Right atrium auricular region (tissue), 2 donors: ENCODE measurements at regions not wholly inside any gene's neighbourhood (a gene's known extent, or its start where the extent isn't known, plus 50 kb on each side); places are given as distances from the start of the nearest gene placed in this dataset.
"Not testable (repeated sequence)": the region's sequence is repeated elsewhere in the genome, so short reads cannot be mapped to it uniquely, and the experiment has no call there.

Experiments
- DNase-seq: peaks from one replicate; pipeline ENCODE4 v3.0.0-alpha.2; 2019; ENCODE audit warnings: low spot score
- H3K27ac ChIP-seq, 2 donors: fragments of 200-600 bp; sonication (generic); 1 replicate in 1 of 2; 2 replicates in 1 of 2; pipeline ENCODE4 v1.5.1; 2016 to 2019
- H3K27me3 ChIP-seq, 2 donors: fragments of 200-600 bp; sonication (generic); one replicate each; pipeline versions ENCODE4 v1.5.1 to v1.6.0; 2017 to 2019
- H3K36me3 ChIP-seq: fragments of 200-600 bp; sonication (generic); one replicate; pipeline ENCODE4 v1.5.1; 2016
- H3K4me1 ChIP-seq, 2 donors: fragments of 200-600 bp; sonication (generic); one replicate each; pipeline versions ENCODE4 v1.5.1 to v1.6.0; 2017 to 2019
- H3K4me3 ChIP-seq, 2 donors: fragments of 200-600 bp; sonication (generic); 1 replicate in 1 of 2; 2 replicates in 1 of 2; pipeline ENCODE4 v1.5.1; 2017 to 2019; ENCODE audit warnings: mild to moderate bottlenecking in 1 of 2, moderate library complexity in 1 of 2
- H3K9me3 ChIP-seq, 2 donors: fragments of 200-600 bp; sonication (generic); one replicate each; pipeline ENCODE4 v1.5.1; 2019
- TF ChIP-seq, protein P1 (sequence below), 2 donors: fragments of 200-600 bp; sonication (generic); IDR thresholded peaks; one replicate each; pipeline ENCODE4 v1.5.1; 2019; ENCODE audit warnings: antibody characterized with exemption in 2 of 2

DNA sequence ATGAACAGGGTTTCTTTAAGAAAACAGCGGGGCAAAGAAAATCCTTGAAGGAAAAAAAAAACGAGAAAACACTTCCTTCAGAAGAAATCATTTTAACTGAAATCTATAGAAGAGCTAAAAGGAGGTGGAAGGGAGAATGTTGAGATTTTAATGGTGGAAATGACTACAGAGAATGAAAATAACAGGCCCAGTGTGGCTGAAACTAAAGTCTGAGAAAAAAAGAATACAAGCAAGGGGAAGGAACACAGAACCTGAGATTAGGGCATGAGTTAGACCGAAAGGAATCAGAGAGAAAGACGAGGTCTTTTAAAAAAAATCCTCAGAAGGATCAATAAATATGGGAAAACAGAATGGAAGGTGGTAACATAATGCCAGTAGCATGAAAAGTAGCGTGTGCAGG is 1230.0 kb upstream of the TENM3 start:
- no peak overlapping the region for H3K4me3 ChIP-seq
- TF ChIP-seq, protein P1, sequence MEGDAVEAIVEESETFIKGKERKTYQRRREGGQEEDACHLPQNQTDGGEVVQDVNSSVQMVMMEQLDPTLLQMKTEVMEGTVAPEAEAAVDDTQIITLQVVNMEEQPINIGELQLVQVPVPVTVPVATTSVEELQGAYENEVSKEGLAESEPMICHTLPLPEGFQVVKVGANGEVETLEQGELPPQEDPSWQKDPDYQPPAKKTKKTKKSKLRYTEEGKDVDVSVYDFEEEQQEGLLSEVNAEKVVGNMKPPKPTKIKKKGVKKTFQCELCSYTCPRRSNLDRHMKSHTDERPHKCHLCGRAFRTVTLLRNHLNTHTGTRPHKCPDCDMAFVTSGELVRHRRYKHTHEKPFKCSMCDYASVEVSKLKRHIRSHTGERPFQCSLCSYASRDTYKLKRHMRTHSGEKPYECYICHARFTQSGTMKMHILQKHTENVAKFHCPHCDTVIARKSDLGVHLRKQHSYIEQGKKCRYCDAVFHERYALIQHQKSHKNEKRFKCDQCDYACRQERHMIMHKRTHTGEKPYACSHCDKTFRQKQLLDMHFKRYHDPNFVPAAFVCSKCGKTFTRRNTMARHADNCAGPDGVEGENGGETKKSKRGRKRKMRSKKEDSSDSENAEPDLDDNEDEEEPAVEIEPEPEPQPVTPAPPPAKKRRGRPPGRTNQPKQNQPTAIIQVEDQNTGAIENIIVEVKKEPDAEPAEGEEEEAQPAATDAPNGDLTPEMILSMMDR (IDR thresholded peaks at IDR 0.05): no peak
- peaks cover 0 to 15% of the 10 kb centered on the region in 2 donors for H3K9me3 ChIP-seq
- H3K36me3 ChIP-seq: no peaks in the 10 kb centered on the region
- no peak overlapping the region for H3K27ac ChIP-seq
- no peaks in the 10 kb centered on the region for H3K4me1 ChIP-seq
- no peaks in the 10 kb centered on the region for H3K27me3 ChIP-seq
- DNase-seq: no peak

DNA sequence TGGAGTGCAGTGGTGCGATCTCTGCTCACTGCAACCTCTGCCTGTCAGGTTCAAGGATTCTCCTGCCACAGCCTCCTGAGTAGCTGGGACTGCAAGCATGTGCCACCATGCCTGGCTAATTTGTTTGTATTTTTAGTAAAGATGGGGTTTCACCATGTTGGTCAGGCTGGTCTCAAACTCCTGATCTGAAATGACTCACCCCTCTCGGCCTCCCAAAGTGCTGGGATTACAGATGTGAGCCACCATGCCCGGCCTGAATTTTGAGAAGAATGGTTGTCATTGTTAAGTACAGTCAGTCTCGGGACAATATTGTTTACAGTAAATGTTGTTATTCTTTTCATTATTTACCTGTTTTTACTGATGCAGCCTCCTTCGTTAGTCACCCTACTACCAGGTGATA is 1226.2 kb upstream of the TENM3 start:
- Histone ChIP-seq H3K4me3 (no peak overlapping the region), H3K9me3 (peaks cover 0 to 15% of the 10 kb centered on the region in 2 donors), H3K27ac (no peak overlapping the region), H3K36me3 (no peaks in the 10 kb centered on the region), H3K4me1 (no peaks in the 10 kb centered on the region), H3K27me3 (no peaks in the 10 kb centered on the region)
- no peak for DNase-seq
- TF ChIP-seq, protein P1 (IDR thresholded peaks at IDR 0.05): no peak

DNA sequence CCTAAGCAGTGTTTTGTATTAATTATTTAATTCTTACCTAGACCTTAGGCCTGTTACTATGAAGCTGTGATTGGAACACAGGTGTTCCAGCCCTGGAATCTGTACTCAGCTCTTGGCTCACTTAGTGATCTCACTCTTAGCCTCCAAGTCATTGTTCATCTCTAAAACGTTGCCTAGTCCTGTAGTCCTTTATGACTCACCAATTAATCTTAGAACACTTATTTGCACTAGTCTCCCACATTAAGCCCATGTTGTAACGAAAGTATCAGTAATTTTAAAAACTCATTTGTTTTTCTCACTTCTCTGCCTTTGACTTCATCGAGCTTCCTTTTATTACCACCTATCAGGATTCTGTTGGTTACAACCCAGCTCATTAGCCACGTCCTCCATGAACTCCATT is 1224.7 kb upstream of the TENM3 start:
- Histone ChIP-seq H3K27ac (no peak overlapping the region), H3K4me1 (no peaks in the 10 kb centered on the region), H3K27me3 (no peaks in the 10 kb centered on the region), H3K4me3 (no peak overlapping the region), H3K36me3 (no peaks in the 10 kb centered on the region), H3K9me3 (peaks cover 0 to 13% of the 10 kb centered on the region in 2 donors)
- TF ChIP-seq, protein P1 (IDR thresholded peaks at IDR 0.05): no peak
- no peak for DNase-seq

DNA sequence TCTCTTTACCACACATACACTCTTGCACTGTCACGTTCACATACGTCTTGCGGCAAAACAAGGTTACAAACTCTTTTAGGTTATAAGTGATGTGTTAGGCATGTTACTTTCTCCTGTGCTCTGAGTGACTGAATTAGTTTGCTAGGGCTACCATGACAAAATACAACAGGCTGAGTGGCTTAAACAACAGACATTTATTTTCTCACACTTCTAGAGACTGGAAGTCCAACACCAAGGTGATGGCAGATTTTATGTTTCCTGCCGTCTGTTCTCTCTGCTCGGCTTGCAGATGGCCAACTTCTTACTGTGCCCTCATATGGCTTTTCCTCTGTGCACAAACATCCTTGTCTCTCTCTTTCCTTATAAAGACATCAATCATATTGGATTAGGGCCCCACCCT is 1224.3 kb upstream of the TENM3 start:
- no peaks in the 10 kb centered on the region for H3K36me3 ChIP-seq
- TF ChIP-seq, protein P1 (IDR thresholded peaks at IDR 0.05): no peak
- H3K27me3 ChIP-seq: no peaks in the 10 kb centered on the region
- peaks cover 0 to 9% of the 10 kb centered on the region in 2 donors for H3K9me3 ChIP-seq
- H3K27ac ChIP-seq: no peak overlapping the region
- no peak overlapping the region for H3K4me3 ChIP-seq
- no peak for DNase-seq
- H3K4me1 ChIP-seq: no peaks in the 10 kb centered on the region

DNA sequence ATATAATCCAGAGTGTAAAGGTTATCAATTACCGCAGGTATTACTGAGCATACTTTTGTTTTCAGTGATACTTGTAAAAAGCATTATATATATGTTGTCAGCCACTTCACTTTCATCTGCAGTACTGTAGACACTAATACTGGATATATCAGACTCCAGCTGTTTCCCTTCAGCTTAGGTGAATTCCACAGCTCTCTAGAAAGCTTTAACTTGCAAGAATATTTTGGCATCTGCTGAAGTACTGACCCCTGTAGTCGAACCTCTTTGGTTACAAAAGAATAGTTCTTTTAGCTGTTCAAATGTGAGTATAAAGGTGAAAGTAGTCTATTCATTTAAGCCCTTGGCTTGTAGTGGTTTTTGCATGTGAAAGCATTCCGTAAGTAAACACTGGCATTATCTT is 1222.7 kb upstream of the TENM3 start:
- no peak overlapping the region for H3K27ac ChIP-seq
- H3K9me3 ChIP-seq: no peaks in the 10 kb centered on the region
- TF ChIP-seq, protein P1 (IDR thresholded peaks at IDR 0.05): no peak
- no peaks in the 10 kb centered on the region for H3K36me3 ChIP-seq
- H3K27me3 ChIP-seq: no peaks in the 10 kb centered on the region
- H3K4me3 ChIP-seq: no peak overlapping the region
- H3K4me1 ChIP-seq: no peaks in the 10 kb centered on the region
- no peak for DNase-seq

DNA sequence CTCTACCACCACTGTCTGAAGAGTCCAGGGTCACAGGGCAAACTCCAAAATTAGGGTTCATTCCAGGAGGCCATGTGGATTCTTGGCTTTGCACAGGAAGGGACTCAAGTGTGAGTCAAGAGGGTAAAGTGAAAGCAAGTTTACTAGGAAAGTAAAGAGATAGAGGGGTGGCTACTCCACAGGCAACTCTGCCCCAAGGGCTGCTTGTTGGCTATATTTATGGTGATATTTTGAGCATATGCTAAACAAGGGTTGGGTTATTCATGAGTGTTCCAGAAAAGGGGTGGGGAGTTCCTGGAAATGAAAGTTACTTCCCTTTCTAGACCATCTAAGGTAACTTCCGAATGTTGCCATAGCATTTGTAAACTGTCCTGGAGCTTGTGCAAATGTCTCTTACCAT is 1222.0 kb upstream of the TENM3 start:
- Histone ChIP-seq H3K27ac (no peak overlapping the region), H3K36me3 (no peaks in the 10 kb centered on the region), H3K27me3 (no peaks in the 10 kb centered on the region), H3K9me3 (no peaks in the 10 kb centered on the region), H3K4me1 (no peaks in the 10 kb centered on the region), H3K4me3 (no peak overlapping the region)
- no peak for DNase-seq
- TF ChIP-seq, protein P1 (IDR thresholded peaks at IDR 0.05): no peak

DNA sequence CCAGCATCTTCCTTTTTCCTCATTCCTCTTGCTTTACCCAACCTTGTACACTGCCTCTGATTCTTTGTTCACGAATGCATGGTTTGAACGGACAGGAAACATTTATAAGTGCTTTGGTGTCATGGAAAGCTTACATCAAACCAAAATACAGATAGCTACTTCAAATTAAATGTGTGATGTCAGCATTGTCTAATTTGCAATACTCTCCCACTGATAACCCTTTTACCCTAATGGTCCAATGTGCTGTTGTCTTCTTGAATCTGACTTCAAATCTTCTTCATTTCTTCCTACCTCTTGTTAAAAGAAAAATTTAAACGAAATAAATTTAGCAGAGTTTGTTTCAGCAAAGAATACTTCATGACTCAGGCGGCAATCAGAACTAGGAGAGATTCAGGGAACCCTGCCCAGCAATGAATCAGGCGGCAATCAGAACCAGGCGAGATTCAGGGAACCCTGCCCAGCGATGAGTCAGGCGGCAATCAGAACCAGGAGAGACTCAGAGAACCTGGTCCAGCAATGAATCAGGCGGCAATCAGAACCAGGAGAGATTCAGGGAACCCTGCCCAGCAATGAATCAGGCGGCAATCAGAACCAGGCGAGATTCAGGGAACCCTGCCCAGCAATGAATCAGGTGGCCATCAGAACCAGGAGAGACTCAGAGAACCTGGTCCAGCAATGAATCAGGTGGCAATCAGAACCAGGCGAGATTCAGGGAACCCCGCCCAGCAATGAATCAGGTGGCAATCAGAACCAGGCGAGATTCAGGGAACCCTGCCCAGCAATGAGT is 1212.9 kb upstream of the TENM3 start:
- H3K27ac ChIP-seq: not testable (repeated sequence)

More for the DNA sequence above, 1212.9 kb upstream of the TENM3 start:
- not testable (repeated sequence) for H3K4me3 ChIP-seq, H3K36me3 ChIP-seq, H3K27me3 ChIP-seq, H3K9me3 ChIP-seq, H3K4me1 ChIP-seq, DNase-seq
